Uterus (tissue), 2 donors: ENCODE measurements at regions not wholly inside any gene's neighbourhood (a gene's known extent, or its start where the extent isn't known, plus 50 kb on each side); places are given as distances from the start of the nearest gene placed in this dataset.

Experiments used
- CTCF ChIP-seq, 4 experiments: fragments of 200-600 bp in 2 of 4; fragments of 450-650 bp in 2 of 4; sonication (generic) in 2 of 4; IDR thresholded peaks; one replicate each; pipeline ENCODE4 v1.5.1; 2016 to 2019; ENCODE audit warnings: antibody characterized with exemption in 4 of 4, mild to moderate bottlenecking in 2 of 4, moderate library complexity in 1 of 4
- POLR2A ChIP-seq, 2 donors: fragments of 450-650 bp; IDR thresholded peaks; one replicate each; pipeline ENCODE4 v1.6.1; 2016; ENCODE audit warnings: antibody characterized with exemption in 2 of 2, mild to moderate bottlenecking in 1 of 2, moderate library complexity in 1 of 2

GRCh38 chr6:148186916-148187315 lies 155.7 kb upstream of the SASH1 start:
- TF ChIP-seq CTCF (IDR thresholded peaks at IDR 0.05) = no peak
- TF ChIP-seq POLR2A (IDR thresholded peaks at IDR 0.05) = no peak
